ENCODE measurements at regions not wholly inside any gene's neighbourhood (a gene's known extent, or its start where the extent isn't known, plus 50 kb on each side); places are given as distances from the start of the nearest gene placed in this dataset.

DNA sequence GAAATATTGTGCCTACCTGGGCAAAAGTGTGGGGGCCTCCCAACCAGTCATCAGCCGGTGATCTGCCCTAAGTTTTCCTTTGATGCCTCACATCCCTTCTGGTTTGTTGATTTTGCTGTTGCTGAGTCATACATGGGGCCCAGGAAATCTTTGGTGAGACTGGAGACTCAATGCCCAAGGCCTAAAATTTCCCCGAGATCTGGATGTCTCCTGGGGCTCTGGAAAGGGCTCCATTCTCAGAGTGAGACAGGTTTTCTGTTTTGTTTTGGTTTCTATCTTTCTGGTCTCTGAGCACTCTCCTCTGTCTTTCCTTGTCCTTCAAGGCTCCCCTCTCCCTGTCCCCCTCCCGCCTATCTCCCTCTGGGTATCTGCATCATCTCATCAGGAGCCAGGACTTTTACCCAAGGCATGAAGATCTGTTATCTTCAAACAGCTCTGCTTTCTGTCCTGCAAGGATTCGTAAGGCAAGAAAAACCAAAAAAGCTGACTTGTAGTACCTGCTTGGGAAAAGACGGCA is 152.8 kb upstream of the MAX start:
- H3K27me3 ChIP-seq: no peaks in the 10 kb centered on the region
- H3K27ac ChIP-seq: no peak overlapping the region
- no peaks in the 10 kb centered on the region for H3K9me3 ChIP-seq
- H3K36me3 ChIP-seq: no peaks in the 10 kb centered on the region
- TF ChIP-seq POLR2A (IDR thresholded peaks at IDR 0.05) (no peak), POLR2AphosphoS5 (IDR thresholded peaks at IDR 0.05; ENCODE audit: insufficient read depth in 1 of 2, low read depth in 1 of 2) (no peak)
- TF ChIP-seq, protein P1, sequence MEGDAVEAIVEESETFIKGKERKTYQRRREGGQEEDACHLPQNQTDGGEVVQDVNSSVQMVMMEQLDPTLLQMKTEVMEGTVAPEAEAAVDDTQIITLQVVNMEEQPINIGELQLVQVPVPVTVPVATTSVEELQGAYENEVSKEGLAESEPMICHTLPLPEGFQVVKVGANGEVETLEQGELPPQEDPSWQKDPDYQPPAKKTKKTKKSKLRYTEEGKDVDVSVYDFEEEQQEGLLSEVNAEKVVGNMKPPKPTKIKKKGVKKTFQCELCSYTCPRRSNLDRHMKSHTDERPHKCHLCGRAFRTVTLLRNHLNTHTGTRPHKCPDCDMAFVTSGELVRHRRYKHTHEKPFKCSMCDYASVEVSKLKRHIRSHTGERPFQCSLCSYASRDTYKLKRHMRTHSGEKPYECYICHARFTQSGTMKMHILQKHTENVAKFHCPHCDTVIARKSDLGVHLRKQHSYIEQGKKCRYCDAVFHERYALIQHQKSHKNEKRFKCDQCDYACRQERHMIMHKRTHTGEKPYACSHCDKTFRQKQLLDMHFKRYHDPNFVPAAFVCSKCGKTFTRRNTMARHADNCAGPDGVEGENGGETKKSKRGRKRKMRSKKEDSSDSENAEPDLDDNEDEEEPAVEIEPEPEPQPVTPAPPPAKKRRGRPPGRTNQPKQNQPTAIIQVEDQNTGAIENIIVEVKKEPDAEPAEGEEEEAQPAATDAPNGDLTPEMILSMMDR (IDR thresholded peaks at IDR 0.05): no peak
- H3K4me1 ChIP-seq: peaks cover 13% of the 10 kb centered on the region
- H3K4me3 ChIP-seq: no peak overlapping the region
- DNase-seq (ENCODE audit: extremely low spot score in 2 of 2): no peak
- intact Hi-C loops (cut with DNase I): no loop called here

DNA sequence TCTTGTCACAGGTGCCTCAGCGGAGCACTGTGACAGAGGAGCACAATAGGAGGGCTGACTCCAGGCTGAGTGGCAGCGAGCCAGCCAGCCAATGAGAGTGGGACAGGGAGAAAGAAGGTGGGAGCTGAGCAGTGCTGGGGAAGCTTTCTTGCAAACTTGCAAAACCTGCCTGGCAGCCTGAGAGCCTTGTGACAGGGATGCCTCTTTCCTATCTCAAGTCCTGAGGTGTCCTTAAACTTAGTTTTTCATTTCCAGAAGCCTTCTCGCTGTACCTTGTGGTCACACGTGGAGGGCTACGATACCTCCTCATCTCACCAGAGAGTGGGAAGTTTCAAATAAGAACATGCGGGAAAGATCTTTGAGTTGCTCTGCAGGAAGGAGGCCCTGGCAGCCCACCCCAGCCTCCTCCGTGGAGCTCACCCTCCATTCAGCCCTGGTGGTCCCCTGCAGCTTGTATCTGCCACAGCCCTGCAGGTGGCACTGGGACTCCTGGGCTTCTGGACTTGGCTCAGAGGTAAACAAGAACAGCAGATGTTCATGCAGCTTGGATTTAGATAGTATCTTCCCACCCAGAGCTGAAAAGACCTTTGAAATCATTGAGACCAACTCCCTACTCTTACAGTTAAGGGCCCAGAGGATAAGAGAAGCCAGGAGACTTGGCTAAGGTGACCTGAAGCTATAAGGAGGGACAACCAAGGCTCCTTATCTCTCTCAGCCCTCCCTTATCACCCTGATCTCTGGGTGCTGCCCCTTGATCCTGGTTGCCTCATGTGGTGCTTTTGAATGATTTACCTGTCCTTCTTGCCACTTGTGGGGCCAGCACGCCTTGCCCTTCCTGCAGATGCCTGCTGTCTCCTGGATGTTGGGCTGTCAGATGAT is 153.5 kb upstream of the MAX start:
- TF ChIP-seq, protein P1 (IDR thresholded peaks at IDR 0.05): no peak
- TF ChIP-seq POLR2A (IDR thresholded peaks at IDR 0.05): no peak
- TF ChIP-seq POLR2AphosphoS5 (IDR thresholded peaks at IDR 0.05; ENCODE audit: insufficient read depth in 1 of 2, low read depth in 1 of 2): no peak
- Histone ChIP-seq H3K9me3 (no peaks in the 10 kb centered on the region), H3K4me1 (peaks cover 13% of the 10 kb centered on the region), H3K27me3 (no peaks in the 10 kb centered on the region), H3K36me3 (no peaks in the 10 kb centered on the region), H3K4me3 (no peak overlapping the region), H3K27ac (no peak overlapping the region)
- DNase-seq (ENCODE audit: extremely low spot score in 2 of 2): no peak
- intact Hi-C loops (cut with DNase I): no loop called here

DNA sequence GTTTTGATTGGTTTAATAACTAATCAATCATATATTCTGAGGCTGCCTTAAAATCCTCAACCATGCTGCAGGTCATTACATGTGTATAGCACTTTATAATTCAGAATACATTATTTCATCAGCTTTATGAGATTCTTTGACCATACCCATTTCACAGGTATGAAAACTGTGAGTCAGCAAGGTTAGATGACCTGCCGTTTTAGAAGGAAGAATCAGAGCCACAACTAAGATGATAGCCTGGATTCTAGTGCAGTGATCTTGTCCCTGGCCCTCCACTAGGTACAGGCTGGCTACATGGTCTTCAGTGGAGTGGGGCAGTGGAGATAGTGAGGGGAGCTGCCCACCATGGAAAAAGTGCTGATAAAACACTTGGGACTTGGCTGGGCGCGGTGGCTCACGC is 154.4 kb upstream of the MAX start:
- intact Hi-C loops (cut with DNase I): no loop called here
- no peaks in the 10 kb centered on the region for H3K36me3 ChIP-seq
- H3K9me3 ChIP-seq: no peaks in the 10 kb centered on the region
- TF ChIP-seq, protein P1 (IDR thresholded peaks at IDR 0.05): no peak
- no peak for TF ChIP-seq POLR2AphosphoS5 (IDR thresholded peaks at IDR 0.05; ENCODE audit: insufficient read depth in 1 of 2, low read depth in 1 of 2)
- TF ChIP-seq POLR2A (IDR thresholded peaks at IDR 0.05): no peak
- no peak for DNase-seq (ENCODE audit: extremely low spot score in 2 of 2)
- H3K4me3 ChIP-seq: no peak overlapping the region
- no peaks in the 10 kb centered on the region for H3K27me3 ChIP-seq
- peaks cover 13% of the 10 kb centered on the region for H3K4me1 ChIP-seq
- no peak overlapping the region for H3K27ac ChIP-seq

DNA sequence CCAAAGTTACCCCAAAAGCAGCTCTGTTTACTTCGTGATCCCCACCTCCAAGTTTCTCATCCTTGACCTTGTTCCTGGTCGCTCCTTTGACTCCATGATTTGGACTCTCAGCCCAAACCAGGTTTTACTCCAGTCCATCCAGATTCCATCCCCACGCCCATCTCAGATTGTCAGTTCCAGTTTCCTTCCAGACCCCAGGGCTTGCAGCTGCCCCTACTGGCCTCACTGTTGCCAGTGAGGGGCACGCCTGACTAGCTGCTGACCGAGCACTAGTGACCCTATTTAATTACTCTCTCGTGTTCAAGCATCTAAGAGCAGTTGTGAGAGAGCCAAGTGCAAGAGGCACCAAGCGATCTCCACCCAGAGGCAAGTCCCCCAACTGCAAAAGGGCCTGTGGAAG is 155.1 kb upstream of the FUT8 start:
- Histone ChIP-seq H3K9me3 (no peaks in the 10 kb centered on the region), H3K27ac (no peak overlapping the region), H3K27me3 (no peaks in the 10 kb centered on the region), H3K4me1 (peaks cover 13% of the 10 kb centered on the region), H3K36me3 (no peaks in the 10 kb centered on the region), H3K4me3 (no peak overlapping the region)
- DNase-seq (ENCODE audit: extremely low spot score in 2 of 2): no peak
- intact Hi-C loops (cut with DNase I): no loop called here
- TF ChIP-seq POLR2AphosphoS5 (IDR thresholded peaks at IDR 0.05; ENCODE audit: insufficient read depth in 1 of 2, low read depth in 1 of 2) (no peak), POLR2A (IDR thresholded peaks at IDR 0.05) (no peak)
- TF ChIP-seq, protein P1 (IDR thresholded peaks at IDR 0.05): no peak

DNA sequence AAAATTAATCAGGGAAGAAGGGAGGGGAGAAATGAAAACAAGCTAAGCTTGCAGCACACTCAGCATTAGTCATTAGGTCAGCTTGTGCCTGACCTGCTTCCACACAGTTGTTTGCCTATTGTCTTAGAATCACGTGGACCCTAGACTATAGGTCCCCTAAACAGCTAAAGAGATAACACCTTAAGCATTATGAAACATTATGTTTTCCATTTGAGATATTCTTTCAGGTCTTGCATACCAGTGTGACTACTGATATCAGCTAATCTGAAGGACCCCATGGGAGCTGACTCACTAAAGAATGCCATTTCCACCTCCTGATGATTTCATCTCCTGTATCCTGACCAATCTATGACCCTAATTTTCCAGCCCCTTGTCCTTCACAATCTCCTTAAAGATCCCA is 154.1 kb upstream of the FUT8 start:
- H3K9me3 ChIP-seq: no peaks in the 10 kb centered on the region
- TF ChIP-seq, protein P1 (IDR thresholded peaks at IDR 0.05): no peak
- TF ChIP-seq POLR2AphosphoS5 (IDR thresholded peaks at IDR 0.05; ENCODE audit: insufficient read depth in 1 of 2, low read depth in 1 of 2): peak in 1 of 2 donors; percentile 38
- DNase-seq (ENCODE audit: extremely low spot score in 2 of 2): no peak
- H3K36me3 ChIP-seq: no peaks in the 10 kb centered on the region
- H3K27ac ChIP-seq: no peak overlapping the region
- no peaks in the 10 kb centered on the region for H3K27me3 ChIP-seq
- H3K4me3 ChIP-seq: no peak overlapping the region
- intact Hi-C loops (cut with DNase I): no loop called here
- H3K4me1 ChIP-seq: peaks cover 13% of the 10 kb centered on the region
